ENCODE measurements at regions not wholly inside any gene's neighbourhood (a gene's known extent, or its start where the extent isn't known, plus 50 kb on each side); places are given as distances from the start of the nearest gene placed in this dataset.

GRCh38 chr13:90321281-90321931 lies 1026.1 kb upstream of the MIR17HG start:
- TF ChIP-seq CTCF (IDR thresholded peaks at IDR 0.05; ENCODE audit: insufficient read depth, low read length): no peak
- TF ChIP-seq POLR2AphosphoS5 (IDR thresholded peaks at IDR 0.05; ENCODE audit: low read depth): no peak
- no peak for TF ChIP-seq GABPA (IDR thresholded peaks at IDR 0.05; ENCODE audit: low read depth)
